GM18951 (cell line): ENCODE measurements at regions not wholly inside any gene's neighbourhood (a gene's known extent, or its start where the extent isn't known, plus 50 kb on each side); places are given as distances from the start of the nearest gene placed in this dataset.

Source experiments
- POLR2A ChIP-seq: IDR thresholded peaks from 4 replicates; pipeline ENCODE4 v1.6.1; 2011; ENCODE audit warnings: mild to moderate bottlenecking; ENCODE audit not compliant: insufficient read length, insufficient read depth; ENCODE audit errors: extremely low read depth
- in situ Hi-C: fragments of 300-500 bp; cut with MboI; formaldehyde crosslinking; loops from one replicate; pipeline ENCODE4 v1.12.0; 2022; ENCODE audit warnings: low sequenced_read_pairs, mixed read lengths, inconsistent platforms; ENCODE audit not compliant: unreplicated experiment

- in situ Hi-C loops: no loop called here
Observed at GRCh38 chr12:107264667-107265066, 171.3 kb upstream of the CRY1 start.

GRCh38 chr12:107267604-107268003, 174.3 kb upstream of the CRY1 start:
- no peak for TF ChIP-seq POLR2A
- in situ Hi-C loops: no loop called here

More at GRCh38 chr12:107264667-107265066, 171.3 kb upstream of the CRY1 start:
- no peak for TF ChIP-seq POLR2A

GRCh38 chr12:107271523-107271922, 178.2 kb upstream of the CRY1 start:
- TF ChIP-seq POLR2A: no peak
- in situ Hi-C loops: no loop called here

GRCh38 chr12:107275530-107275929, 182.2 kb upstream of the CRY1 start:
- no peak for TF ChIP-seq POLR2A
- in situ Hi-C loops: no loop called here

GRCh38 chr12:107277855-107278254, 184.5 kb upstream of the CRY1 start:
- in situ Hi-C loops: no loop called here
- no peak for TF ChIP-seq POLR2A

- in situ Hi-C loops: no loop called here
- TF ChIP-seq POLR2A: no peak
Observed at GRCh38 chr12:107282628-107283027, 189.3 kb upstream of the CRY1 start.

GRCh38 chr12:107283652-107284051, 190.3 kb upstream of the CRY1 start:
- no peak for TF ChIP-seq POLR2A
- in situ Hi-C loops: no loop called here

- TF ChIP-seq POLR2A: no peak
- in situ Hi-C loops: no loop called here
Observed at GRCh38 chr12:107284692-107285091, 191.3 kb upstream of the CRY1 start.

GRCh38 chr12:107287436-107288413, 194.4 kb upstream of the CRY1 start:
- in situ Hi-C loops: no loop called here
- no peak for TF ChIP-seq POLR2A

- no peak for TF ChIP-seq POLR2A
Observed at GRCh38 chr12:107288414-107289127, 195.2 kb upstream of the CRY1 start.

GRCh38 chr12:107291018-107291417, 197.7 kb upstream of the CRY1 start:
- TF ChIP-seq POLR2A: no peak
- in situ Hi-C loops: no loop called here

More at GRCh38 chr12:107288414-107289127, 195.2 kb upstream of the CRY1 start:
- in situ Hi-C loops: no loop called here

- no peak for TF ChIP-seq POLR2A
- in situ Hi-C loops: no loop called here
Observed at GRCh38 chr12:107296681-107297089, 203.3 kb upstream of the CRY1 start.

GRCh38 chr12:107302649-107303341, 209.4 kb upstream of the CRY1 start:
- TF ChIP-seq POLR2A: no peak
- in situ Hi-C loops: no loop called here
